IMR-90 (cell line): ENCODE measurements at regions not wholly inside any gene's neighbourhood (a gene's known extent, or its start where the extent isn't known, plus 50 kb on each side); places are given as distances from the start of the nearest gene placed in this dataset.

Experiments used
- ATAC-seq: fragments of 200-7000 bp; cut with Tn5 transposase; 2 replicates; pipeline ENCODE4 v1.9.1; 2020; ENCODE audit warnings: low read depth, mild to moderate bottlenecking, moderate library complexity
- BruUV-seq: library from RNA; stranded (reverse); fragments of 400-500 nt; replicated peaks from 2 replicates; lab custom pipeline; 2021; lab: Mats Ljungman, UMichigan
- CTCF ChIA-PET: fragments of 300-600 bp; formaldehyde crosslinking; extraction: SDS; loops from one replicate; lab custom pipeline; 2021; ENCODE audit warnings: antibody characterized with exemption; lab: Yijun Ruan, JAX
- POLR2A ChIA-PET: fragments of 300-600 bp; sonication (Branson Sonifier 250); formaldehyde crosslinking; loops from one replicate; lab custom pipeline; 2022; ENCODE audit warnings: antibody characterized with exemption; ENCODE audit not compliant: unreplicated experiment; lab: Charles Lee
- DNase-seq: peaks from one replicate; pipeline ENCODE4 v3.0.0; 2013
- H2AFZ ChIP-seq: replicated peaks from 2 replicates; pipeline ENCODE3; 2013; ENCODE audit warnings: low read length, mild to moderate bottlenecking; ENCODE audit not compliant: poor library complexity
- H2AK5ac ChIP-seq: 2 replicates; pipeline ENCODE4 v1.6.1; 2013; ENCODE audit warnings: low read depth, low read length, inconsistent platforms
- H2AK9ac ChIP-seq: replicated peaks from 2 replicates; pipeline ENCODE3; 2013; ENCODE audit warnings: mild to moderate bottlenecking, low read depth, low read length, moderate library complexity; ENCODE audit not compliant: poor library complexity
- H2BK120ac ChIP-seq: 2 replicates; pipeline ENCODE4 v1.6.1; 2013; ENCODE audit warnings: low read depth, low read length, inconsistent platforms
- H2BK15ac ChIP-seq: 3 replicates; pipeline ENCODE4 v1.6.1; 2013; ENCODE audit warnings: low read depth, low read length, inconsistent platforms
- H2BK20ac ChIP-seq: 2 replicates; pipeline ENCODE4 v1.6.1; 2013; ENCODE audit warnings: low read depth, mild to moderate bottlenecking, inconsistent platforms, low read length, moderate library complexity
- H2BK5ac ChIP-seq: 2 replicates; pipeline ENCODE4 v1.6.1; 2013; ENCODE audit warnings: mild to moderate bottlenecking, low read depth, low read length, inconsistent platforms; ENCODE audit not compliant: poor library complexity, severe bottlenecking
- H3K14ac ChIP-seq: replicated peaks from 2 replicates; pipeline ENCODE4 v1.6.1; 2013; ENCODE audit warnings: low read depth, low read length, inconsistent platforms
- H3K18ac ChIP-seq: 2 replicates; pipeline ENCODE4 v1.6.1; 2013; ENCODE audit warnings: low read depth, low read length, control low read depth
- H3K23ac ChIP-seq: 2 replicates; pipeline ENCODE4 v1.6.1; 2013; ENCODE audit warnings: low read depth, low read length, inconsistent platforms
- H3K27ac ChIP-seq: 2 replicates; pipeline ENCODE4 v1.5.1; 2013; ENCODE audit warnings: mild to moderate bottlenecking, control low read depth, low read length; ENCODE audit not compliant: insufficient read depth
- H3K27me3 ChIP-seq: 2 replicates; pipeline ENCODE4 v1.6.1; 2013; ENCODE audit warnings: low read length; ENCODE audit not compliant: control insufficient read depth, insufficient read depth
- H3K36me3 ChIP-seq: 2 replicates; pipeline ENCODE4 v1.6.1; 2013; ENCODE audit warnings: low read length, mixed read lengths; ENCODE audit not compliant: control insufficient read depth, insufficient read depth
- H3K4ac ChIP-seq: 2 replicates; pipeline ENCODE4 v1.6.1; 2013; ENCODE audit warnings: low read depth, low read length, inconsistent platforms
- H3K4me1 ChIP-seq: 2 replicates; pipeline ENCODE4 v1.6.1; 2013; ENCODE audit warnings: low read length, mixed read lengths; ENCODE audit not compliant: control insufficient read depth, insufficient read depth
- H3K4me2 ChIP-seq: 2 replicates; pipeline ENCODE4 v1.6.1; 2013; ENCODE audit warnings: low read depth, mild to moderate bottlenecking, control low read depth, low read length, moderate library complexity
- H3K4me3 ChIP-seq: 2 replicates; pipeline ENCODE4 v1.5.1; 2013; ENCODE audit warnings: low read depth, mild to moderate bottlenecking, control low read depth, low read length, moderate library complexity; ENCODE audit not compliant: insufficient read depth
- H3K56ac ChIP-seq: 2 replicates; pipeline ENCODE4 v1.6.1; 2013; ENCODE audit warnings: low read length, inconsistent platforms; ENCODE audit not compliant: insufficient read depth; ENCODE audit errors: extremely low read depth
- H3K79me1 ChIP-seq, 2 experiments: 2 replicates each; pipeline ENCODE4 v1.6.1; 2013; ENCODE audit warnings: low read length in 2 of 2, inconsistent platforms in 1 of 2, low read depth in 1 of 2
- H3K9ac ChIP-seq: 2 replicates; pipeline ENCODE4 v1.6.1; 2013; ENCODE audit warnings: low read depth, low read length, control low read depth
- H3K9me1 ChIP-seq: 2 replicates; pipeline ENCODE4 v1.6.1; 2013; ENCODE audit warnings: low read length, inconsistent platforms; ENCODE audit not compliant: insufficient read depth
- H3K9me3 ChIP-seq: 2 replicates; pipeline ENCODE4 v1.6.1; 2013; ENCODE audit warnings: low read length; ENCODE audit not compliant: control insufficient read depth, insufficient read depth
- H4K20me1 ChIP-seq: 2 replicates; pipeline ENCODE4 v1.6.1; 2013; ENCODE audit warnings: low read length, inconsistent platforms; ENCODE audit not compliant: insufficient read depth
- H4K5ac ChIP-seq: 2 replicates; pipeline ENCODE4 v1.6.1; 2013; ENCODE audit warnings: mild to moderate bottlenecking, low read depth, low read length, control low read depth
- H4K8ac ChIP-seq, 2 experiments: 2 replicates each; pipeline ENCODE4 v1.6.1; 2013; ENCODE audit warnings: low read depth in 2 of 2, low read length in 2 of 2, control low read depth in 1 of 2, inconsistent platforms in 1 of 2
- H4K91ac ChIP-seq: 2 replicates; pipeline ENCODE4 v1.6.1; 2013; ENCODE audit warnings: low read depth, low read length, inconsistent platforms; ENCODE audit not compliant: insufficient read depth
- BHLHE40 ChIP-seq: fragments of 150-350 bp; IDR thresholded peaks from 2 replicates; pipeline ENCODE4 v1.6.1; 2016; ENCODE audit warnings: mild to moderate bottlenecking, low read depth, low read length
- CEBPB ChIP-seq: IDR thresholded peaks from 2 replicates; pipeline ENCODE4 v1.6.1; 2012; ENCODE audit warnings: low read depth, low read length, improper control_type of control experiment
- FOS ChIP-seq: fragments of 150-350 bp; IDR thresholded peaks from 2 replicates; pipeline ENCODE4 v1.6.1; 2016; ENCODE audit warnings: low read depth, low read length
- MAFK ChIP-seq: IDR thresholded peaks from 2 replicates; pipeline ENCODE4 v1.6.1; 2012; ENCODE audit warnings: low read depth, low read length, improper control_type of control experiment
- MXI1 ChIP-seq: IDR thresholded peaks from 2 replicates; pipeline ENCODE4 v1.6.1; 2012; ENCODE audit warnings: low read depth, mild to moderate bottlenecking, low read length, moderate library complexity, borderline replicate concordance
- POLR2A ChIP-seq: IDR thresholded peaks from 2 replicates; pipeline ENCODE4 v1.6.1; 2012; ENCODE audit warnings: mild to moderate bottlenecking, low read depth, low read length
- WGBS, 2 experiments: methylation state at CpG; one replicate each; pipeline versions ENCODE4 v1.1.5 to v1.1.7; 2013; ENCODE audit warnings: missing lambda C conversion rate in 2 of 2; ENCODE audit not compliant: insufficient read length in 1 of 2; ENCODE audit errors: extremely low coverage in 2 of 2; 5-methylcytosine and 5-hydroxymethylcytosine counted together
- dilution Hi-C: fragments of 300-500 bp; cut with HindIII; formaldehyde crosslinking; loops from one replicate; pipeline ENCODE4 v1.14.3; 2018; ENCODE audit warnings: low sequenced_read_pairs; ENCODE audit not compliant: unreplicated experiment
- in situ Hi-C: fragments of 300-500 bp; cut with MboI; formaldehyde crosslinking; loops from 3 replicates; pipeline ENCODE4 v1.14.3; 2019; ENCODE audit warnings: low sequenced_read_pairs, inconsistent platforms, mixed read lengths
- intact Hi-C: fragments of 100-400 bp; cut with micrococcal nuclease; formaldehyde crosslinking; loops from 2 replicates; pipeline ENCODE4 v1.10.0; 2022

GRCh38 chr2:41990688-41991087 is 57.1 kb upstream of the PKDCC start:
- CTCF ChIA-PET, result interaction anchor here (0.6 kb wide), 1 partner anchor 23 kb away, joined by 3 read pairs; no protein-coding TSS in a partner anchor
- no peak overlapping the region for H4K5ac ChIP-seq
- no peak overlapping the region for H3K4ac ChIP-seq
- H4K91ac ChIP-seq, result no peak overlapping the region
- POLR2A ChIA-PET, result no interaction called here
- H3K9me1 ChIP-seq, result 0 out of 2 replicates have a peak, but pooled peaks cover 6% of the 10 kb centered on the region
- TF ChIP-seq MXI1 (no peak), FOS (peak; percentile 17; the same call in 1 of the 2 replicates), BHLHE40 (peak; percentile 34; the same call in 1 of the 2 replicates), CEBPB (no peak), MAFK (no peak), POLR2A (no peak)
- H2AK9ac ChIP-seq, result no peak overlapping the region
- peak; percentile 75 for DNase-seq
- no peak overlapping the region for H3K18ac ChIP-seq
- H2BK15ac ChIP-seq, result no peak overlapping the region
- no peak overlapping the region for H2BK120ac ChIP-seq
- H3K4me2 ChIP-seq, result no peak overlapping the region
- H3K4me1 ChIP-seq, result peaks cover 5% of the 10 kb centered on the region; the same call in 1 of the 2 replicates
- H3K27me3 ChIP-seq, result peaks cover 25% of the 10 kb centered on the region
- in situ Hi-C loops (no loop called here), dilution Hi-C loops (no loop called here), intact Hi-C loops (no loop called here)
- H2BK20ac ChIP-seq, result no peak overlapping the region
- no peaks in the 10 kb centered on the region for H4K20me1 ChIP-seq
- no peak overlapping the region for H3K4me3 ChIP-seq
- peak overlapping the region; percentile 13 for H2AFZ ChIP-seq
- peak; percentile 59 for ATAC-seq
- 0 out of 2 replicates have a peak overlapping the region, but pooled peaks have one; percentile 2 for H3K14ac ChIP-seq
- no peak overlapping the region for H2AK5ac ChIP-seq
- no peak overlapping the region for H3K56ac ChIP-seq
- H3K27ac ChIP-seq, result no peak overlapping the region
- no peak overlapping the region for H3K23ac ChIP-seq
- BruUV-seq, result no TSS peak
- no peaks in the 10 kb centered on the region for H3K79me1 ChIP-seq
- 41% methylated on average over 2 of the region's 4 CpGs; no CpG with 5 or more reads in 1 of the 2 experiments for WGBS, 2 experiments
- no peaks in the 10 kb centered on the region for H3K36me3 ChIP-seq
- H4K8ac ChIP-seq, result no peak overlapping the region
- no peak overlapping the region for H3K9ac ChIP-seq
- no peak overlapping the region for H2BK5ac ChIP-seq
- H3K9me3 ChIP-seq, result no peaks in the 10 kb centered on the region
